PFSK-1 (cell line): ENCODE measurements at regions not wholly inside any gene's neighbourhood (a gene's known extent, or its start where the extent isn't known, plus 50 kb on each side); places are given as distances from the start of the nearest gene placed in this dataset.

Experiments
- FOXP2 ChIP-seq: optimal IDR thresholded peaks from 2 replicates; pipeline ENCODE3; 2011; ENCODE audit warnings: borderline replicate concordance, control low read depth, inconsistent platforms; ENCODE audit not compliant: insufficient read depth; ENCODE audit errors: extremely low read length, extremely low read depth
- POLR2AphosphoS5 ChIP-seq: IDR thresholded peaks from 2 replicates; pipeline ENCODE4 v1.6.1; 2012; ENCODE audit warnings: low read depth, mild to moderate bottlenecking, control low read depth, low read length, moderate library complexity
- SIN3A ChIP-seq: IDR thresholded peaks from 2 replicates; pipeline ENCODE4 v1.6.1; 2012; ENCODE audit warnings: mild to moderate bottlenecking, low read length, moderate library complexity, borderline replicate concordance; ENCODE audit not compliant: insufficient read depth
- TAF1 ChIP-seq: IDR thresholded peaks from 2 replicates; pipeline ENCODE4 v1.6.1; 2012; ENCODE audit warnings: low read length, control low read depth, borderline replicate concordance; ENCODE audit not compliant: insufficient read depth
- TF ChIP-seq, protein P1 (sequence below), 2 experiments: IDR thresholded peaks; 2 replicates each; pipeline versions ENCODE4 v1.6.1 to v1.8.0; 2011 to 2012; ENCODE audit warnings: low read depth in 2 of 2, low read length in 2 of 2, control low read depth in 1 of 2, inconsistent platforms in 1 of 2, mild to moderate bottlenecking in 1 of 2, moderate library complexity in 1 of 2; ENCODE audit not compliant: insufficient read depth in 1 of 2

DNA sequence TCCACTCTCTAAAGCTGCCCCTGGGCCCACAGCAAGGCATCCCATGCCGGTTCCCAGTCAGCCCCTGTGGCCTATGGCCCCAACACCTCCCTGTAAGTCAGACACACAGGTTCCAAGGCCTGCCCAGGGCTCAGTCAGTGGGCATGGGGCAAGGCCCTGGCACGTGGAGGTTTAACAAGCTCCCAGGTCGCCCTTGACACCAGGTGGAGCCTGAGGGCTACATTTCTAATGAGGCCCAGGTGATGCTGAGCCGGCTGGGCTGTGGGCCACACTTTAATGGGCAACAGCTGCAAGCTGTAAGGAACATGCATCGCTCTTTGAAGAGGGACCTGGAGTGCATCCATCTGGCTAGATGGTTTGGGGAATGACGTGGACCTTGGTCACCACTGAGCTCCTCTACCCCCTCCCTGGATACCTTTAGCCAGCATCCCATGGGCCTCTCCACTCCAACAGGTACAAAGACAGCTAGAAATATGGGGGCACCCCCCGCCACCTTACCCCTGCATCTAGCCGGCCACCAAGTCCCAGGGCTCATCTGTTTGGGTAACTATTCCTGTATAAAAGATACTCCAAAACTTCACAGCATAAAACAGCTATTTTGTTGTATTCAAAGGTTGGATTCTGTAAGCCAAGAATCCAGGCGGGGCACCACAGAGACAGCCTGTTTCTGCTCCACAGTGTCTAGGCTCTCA is 122.5 kb downstream of the OAT start:
- no peak for TF ChIP-seq POLR2AphosphoS5
- TF ChIP-seq TAF1, result no peak
- no peak for TF ChIP-seq SIN3A
- TF ChIP-seq, protein P1, sequence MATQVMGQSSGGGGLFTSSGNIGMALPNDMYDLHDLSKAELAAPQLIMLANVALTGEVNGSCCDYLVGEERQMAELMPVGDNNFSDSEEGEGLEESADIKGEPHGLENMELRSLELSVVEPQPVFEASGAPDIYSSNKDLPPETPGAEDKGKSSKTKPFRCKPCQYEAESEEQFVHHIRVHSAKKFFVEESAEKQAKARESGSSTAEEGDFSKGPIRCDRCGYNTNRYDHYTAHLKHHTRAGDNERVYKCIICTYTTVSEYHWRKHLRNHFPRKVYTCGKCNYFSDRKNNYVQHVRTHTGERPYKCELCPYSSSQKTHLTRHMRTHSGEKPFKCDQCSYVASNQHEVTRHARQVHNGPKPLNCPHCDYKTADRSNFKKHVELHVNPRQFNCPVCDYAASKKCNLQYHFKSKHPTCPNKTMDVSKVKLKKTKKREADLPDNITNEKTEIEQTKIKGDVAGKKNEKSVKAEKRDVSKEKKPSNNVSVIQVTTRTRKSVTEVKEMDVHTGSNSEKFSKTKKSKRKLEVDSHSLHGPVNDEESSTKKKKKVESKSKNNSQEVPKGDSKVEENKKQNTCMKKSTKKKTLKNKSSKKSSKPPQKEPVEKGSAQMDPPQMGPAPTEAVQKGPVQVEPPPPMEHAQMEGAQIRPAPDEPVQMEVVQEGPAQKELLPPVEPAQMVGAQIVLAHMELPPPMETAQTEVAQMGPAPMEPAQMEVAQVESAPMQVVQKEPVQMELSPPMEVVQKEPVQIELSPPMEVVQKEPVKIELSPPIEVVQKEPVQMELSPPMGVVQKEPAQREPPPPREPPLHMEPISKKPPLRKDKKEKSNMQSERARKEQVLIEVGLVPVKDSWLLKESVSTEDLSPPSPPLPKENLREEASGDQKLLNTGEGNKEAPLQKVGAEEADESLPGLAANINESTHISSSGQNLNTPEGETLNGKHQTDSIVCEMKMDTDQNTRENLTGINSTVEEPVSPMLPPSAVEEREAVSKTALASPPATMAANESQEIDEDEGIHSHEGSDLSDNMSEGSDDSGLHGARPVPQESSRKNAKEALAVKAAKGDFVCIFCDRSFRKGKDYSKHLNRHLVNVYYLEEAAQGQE (IDR thresholded peaks at IDR 0.05; ENCODE audit: insufficient read depth in 1 of 2, low read depth in 2 of 2, low read length in 2 of 2), result no peak
- TF ChIP-seq FOXP2, result no peak
